Endothelial cell of umbilical vein (primary cell): ENCODE measurements at regions not wholly inside any gene's neighbourhood (a gene's known extent, or its start where the extent isn't known, plus 50 kb on each side); places are given as distances from the start of the nearest gene placed in this dataset.

ENCODE experiments used
- BruUV-seq: library from RNA; stranded (reverse); fragments of 400-500 nt; replicated peaks from 2 replicates; lab custom pipeline; 2021; lab: Mats Ljungman, UMichigan
- CTCF ChIA-PET: fragments of 300-600, 350-600 bp; sonication (Branson Sonifier 250); formaldehyde crosslinking; loops from one replicate; lab custom pipeline; 2021; ENCODE audit warnings: antibody characterized with exemption, inconsistent platforms; lab: Charles Lee
- POLR2A ChIA-PET: fragments of 300-600, 350-600 bp; sonication (Branson Sonifier 250); formaldehyde crosslinking; loops from one replicate; lab custom pipeline; 2021; ENCODE audit warnings: antibody characterized with exemption, inconsistent platforms; lab: Charles Lee
- DNase-seq: peaks from one replicate; pipeline ENCODE4 v3.0.0-alpha.2; 2011; ENCODE audit warnings: low read depth, low spot score
- FAIRE-seq: peaks from 2 replicates; lab custom pipeline; 2011; peaks lifted over from hg19 to GRCh38; lab: Jason Lieb, UNC
- H2AFZ ChIP-seq: 2 replicates; pipeline ENCODE4 v1.6.0; 2012; ENCODE audit warnings: low read depth, low read length, control low read depth, inconsistent platforms
- H3K27ac ChIP-seq: 2 replicates; pipeline ENCODE4 v1.5.1; 2011; ENCODE audit warnings: low read depth, mild to moderate bottlenecking, control low read depth, low read length, moderate library complexity; ENCODE audit not compliant: insufficient read depth
- H3K27me3 ChIP-seq, 2 experiments: 2 replicates each; pipeline versions ENCODE4 v1.6.0 to v1.6.1; 2011; ENCODE audit warnings: low read length in 2 of 2, mixed read lengths in 1 of 2; ENCODE audit not compliant: control insufficient read depth in 2 of 2, insufficient read depth in 2 of 2
- H3K36me3 ChIP-seq, 2 experiments: 2 replicates in 1 of 2; 3 replicates in 1 of 2; pipeline ENCODE4 v1.5.1; 2011; ENCODE audit warnings: low read length in 2 of 2, mild to moderate bottlenecking in 1 of 2, moderate library complexity in 1 of 2; ENCODE audit not compliant: control insufficient read depth in 2 of 2, insufficient read depth in 2 of 2; ENCODE audit errors: extremely low read depth in 1 of 2
- H3K4me1 ChIP-seq: 3 replicates; pipeline ENCODE4 v1.5.1; 2011; ENCODE audit warnings: mild to moderate bottlenecking, low read length; ENCODE audit not compliant: control insufficient read depth, insufficient read depth; ENCODE audit errors: extremely low read depth
- H3K4me2 ChIP-seq: 2 replicates; pipeline ENCODE4 v1.6.1; 2011; ENCODE audit warnings: low read length, control low read depth, mixed read lengths; ENCODE audit not compliant: insufficient read depth
- H3K4me3 ChIP-seq, 3 experiments: fragments of 200-600 bp in 1 of 3; sonication (generic), shearing (Covaris generic) in 1 of 3; replicated peaks in 1 of 3; 2 replicates each; pipeline ENCODE4 v1.5.1; 2011 to 2016; ENCODE audit warnings: control low read depth in 3 of 3, low read length in 3 of 3, mild to moderate bottlenecking in 2 of 3, inconsistent platforms in 1 of 3, low read depth in 1 of 3, moderate library complexity in 1 of 3; ENCODE audit not compliant: insufficient read depth in 1 of 3
- H3K79me2 ChIP-seq: 2 replicates; pipeline ENCODE4 v1.6.0; 2012; ENCODE audit warnings: low read length, inconsistent platforms; ENCODE audit not compliant: control insufficient read depth, insufficient read depth
- H3K9ac ChIP-seq: replicated peaks from 2 replicates; pipeline ENCODE3; 2011; ENCODE audit warnings: low read length, control low read depth; ENCODE audit not compliant: insufficient read depth; ENCODE audit errors: extremely low read depth
- H3K9me1 ChIP-seq: replicated peaks from 3 replicates; pipeline ENCODE4 v1.6.0; 2011; ENCODE audit warnings: mild to moderate bottlenecking, low read length; ENCODE audit not compliant: control insufficient read depth, insufficient read depth; ENCODE audit errors: extremely low read depth
- H3K9me3 ChIP-seq: replicated peaks from 2 replicates; pipeline ENCODE4 v1.5.1; 2012; ENCODE audit warnings: low read length, inconsistent platforms; ENCODE audit not compliant: control insufficient read depth, insufficient read depth
- H4K20me1 ChIP-seq: replicated peaks from 2 replicates; pipeline ENCODE3; 2011; ENCODE audit warnings: mild to moderate bottlenecking, low read length; ENCODE audit not compliant: control insufficient read depth, insufficient read depth; ENCODE audit errors: extremely low read depth
- EZH2 ChIP-seq: IDR thresholded peaks from 2 replicates; pipeline ENCODE4 v1.6.1; 2012; ENCODE audit warnings: borderline replicate concordance, low read depth, mild to moderate bottlenecking, moderate library complexity, low read length, inconsistent platforms; ENCODE audit not compliant: severe bottlenecking
- FOS ChIP-seq: IDR thresholded peaks from 2 replicates; pipeline ENCODE4 v1.6.1; 2011; ENCODE audit warnings: mild to moderate bottlenecking, low read length, moderate library complexity, borderline replicate concordance; ENCODE audit not compliant: insufficient read depth
- GATA2 ChIP-seq: IDR thresholded peaks from 2 replicates; pipeline ENCODE4 v1.7.0; 2011; ENCODE audit warnings: low read depth, mild to moderate bottlenecking, moderate library complexity, mixed read lengths, low read length; ENCODE audit not compliant: insufficient read length, insufficient read depth
- JUN ChIP-seq: IDR thresholded peaks from 2 replicates; pipeline ENCODE4 v1.6.1; 2011; ENCODE audit warnings: borderline replicate concordance, low read depth; ENCODE audit not compliant: insufficient read length, insufficient read depth
- MYC ChIP-seq: IDR thresholded peaks from one replicate; pipeline ENCODE4 v1.6.1; 2011; ENCODE audit warnings: mild to moderate bottlenecking, low read depth, low read length
- POLR2A ChIP-seq: IDR thresholded peaks from 2 replicates; pipeline ENCODE4 v1.6.1; 2012; ENCODE audit warnings: low read depth, mild to moderate bottlenecking, control low read depth, low read length
- POLR2AphosphoS5 ChIP-seq: IDR thresholded peaks from 2 replicates; pipeline ENCODE4 v1.6.1; 2012; ENCODE audit warnings: low read depth, mild to moderate bottlenecking, control low read depth, low read length, moderate library complexity; ENCODE audit not compliant: insufficient read depth
- dilution Hi-C: fragments of 300-500 bp; cut with MboI; formaldehyde crosslinking; loops from one replicate; pipeline ENCODE4 v1.15.0; 2019; ENCODE audit warnings: low sequenced_read_pairs; ENCODE audit not compliant: extremely low pct_ligation_motif_present
- intact Hi-C: fragments of 100-400 bp; cut with micrococcal nuclease; formaldehyde crosslinking; loops from one replicate; pipeline ENCODE4 v1.10.0; 2022
- TF ChIP-seq, protein P1 (sequence below): IDR thresholded peaks from 2 replicates; pipeline ENCODE4 v1.6.1; 2011; ENCODE audit not compliant: insufficient read depth, insufficient read length
- TF ChIP-seq, protein P2 (sequence below), 2 donors: IDR thresholded peaks; 1 replicate in 1 of 2; 2 replicates in 1 of 2; pipeline ENCODE4 v1.5.1; 2011; ENCODE audit warnings: low read length in 2 of 2, mild to moderate bottlenecking in 2 of 2, moderate library complexity in 2 of 2, control low read depth in 1 of 2, inconsistent platforms in 1 of 2, low read depth in 1 of 2; ENCODE audit not compliant: insufficient read depth in 1 of 2; ENCODE audit errors: extremely low read depth in 1 of 2

GRCh38 chr6:14360565-14360964 is 243.0 kb downstream of the CD83 start:
- peaks cover 3% of the 10 kb centered on the region for H3K9me3 ChIP-seq
- FAIRE-seq (no peak), DNase-seq (no peak)
- dilution Hi-C loops = no loop called here
- H3K36me3 ChIP-seq = no peaks in the 10 kb centered on the region
- no peak overlapping the region for H3K4me2 ChIP-seq
- ChIA-PET CTCF (no interaction called here), POLR2A (no interaction called here)
- no peaks in the 10 kb centered on the region for H3K4me1 ChIP-seq
- no peak overlapping the region for H3K4me3 ChIP-seq
- intact Hi-C loops = no loop called here
- BruUV-seq = no TSS peak
- no peak overlapping the region for H3K9ac ChIP-seq
- H2AFZ ChIP-seq = no peak overlapping the region
- no peaks in the 10 kb centered on the region for H3K79me2 ChIP-seq
- no peaks in the 10 kb centered on the region for H3K27me3 ChIP-seq
- TF ChIP-seq, protein P1, sequence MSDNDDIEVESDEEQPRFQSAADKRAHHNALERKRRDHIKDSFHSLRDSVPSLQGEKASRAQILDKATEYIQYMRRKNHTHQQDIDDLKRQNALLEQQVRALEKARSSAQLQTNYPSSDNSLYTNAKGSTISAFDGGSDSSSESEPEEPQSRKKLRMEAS = no peak
- TF ChIP-seq FOS (no peak), GATA2 (no peak), POLR2AphosphoS5 (no peak)
- H3K9me1 ChIP-seq = no peaks in the 10 kb centered on the region
- H4K20me1 ChIP-seq = no peaks in the 10 kb centered on the region
- no peak overlapping the region for H3K27ac ChIP-seq

- FAIRE-seq = no peak
- no peak overlapping the region for H3K9ac ChIP-seq
- dilution Hi-C loops = no loop called here
Measured at GRCh38 chr6:14361297-14361696, 243.7 kb downstream of the CD83 start.

More at GRCh38 chr6:14361297-14361696, 243.7 kb downstream of the CD83 start:
- POLR2A ChIA-PET = no interaction called here
- no peak for DNase-seq
- peaks cover 3% of the 10 kb centered on the region for H3K9me3 ChIP-seq
- H3K36me3 ChIP-seq = no peaks in the 10 kb centered on the region
- H3K4me2 ChIP-seq = no peak overlapping the region
- no peaks in the 10 kb centered on the region for H3K79me2 ChIP-seq
- H3K27ac ChIP-seq = no peak overlapping the region
- H3K27me3 ChIP-seq = no peaks in the 10 kb centered on the region
- no TSS peak for BruUV-seq
- CTCF ChIA-PET = no interaction called here
- TF ChIP-seq EZH2 = no peak
- TF ChIP-seq FOS = no peak
- TF ChIP-seq POLR2A = no peak
- no peak for TF ChIP-seq MYC
- TF ChIP-seq GATA2 = no peak
- no peak for TF ChIP-seq JUN
- no peak for TF ChIP-seq POLR2AphosphoS5
- TF ChIP-seq, protein P2, sequence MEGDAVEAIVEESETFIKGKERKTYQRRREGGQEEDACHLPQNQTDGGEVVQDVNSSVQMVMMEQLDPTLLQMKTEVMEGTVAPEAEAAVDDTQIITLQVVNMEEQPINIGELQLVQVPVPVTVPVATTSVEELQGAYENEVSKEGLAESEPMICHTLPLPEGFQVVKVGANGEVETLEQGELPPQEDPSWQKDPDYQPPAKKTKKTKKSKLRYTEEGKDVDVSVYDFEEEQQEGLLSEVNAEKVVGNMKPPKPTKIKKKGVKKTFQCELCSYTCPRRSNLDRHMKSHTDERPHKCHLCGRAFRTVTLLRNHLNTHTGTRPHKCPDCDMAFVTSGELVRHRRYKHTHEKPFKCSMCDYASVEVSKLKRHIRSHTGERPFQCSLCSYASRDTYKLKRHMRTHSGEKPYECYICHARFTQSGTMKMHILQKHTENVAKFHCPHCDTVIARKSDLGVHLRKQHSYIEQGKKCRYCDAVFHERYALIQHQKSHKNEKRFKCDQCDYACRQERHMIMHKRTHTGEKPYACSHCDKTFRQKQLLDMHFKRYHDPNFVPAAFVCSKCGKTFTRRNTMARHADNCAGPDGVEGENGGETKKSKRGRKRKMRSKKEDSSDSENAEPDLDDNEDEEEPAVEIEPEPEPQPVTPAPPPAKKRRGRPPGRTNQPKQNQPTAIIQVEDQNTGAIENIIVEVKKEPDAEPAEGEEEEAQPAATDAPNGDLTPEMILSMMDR (IDR thresholded peaks at IDR 0.05; ENCODE audit: extremely low read depth in 1 of 2, insufficient read depth in 1 of 2, low read depth in 1 of 2, low read length in 2 of 2) = no peak
- TF ChIP-seq, protein P1 = no peak
- no peak overlapping the region for H3K4me3 ChIP-seq
- H2AFZ ChIP-seq = no peak overlapping the region
- intact Hi-C loops = no loop called here
- no peaks in the 10 kb centered on the region for H3K9me1 ChIP-seq
- H3K4me1 ChIP-seq = no peaks in the 10 kb centered on the region
- no peaks in the 10 kb centered on the region for H4K20me1 ChIP-seq
